IMR-90 (cell line): ENCODE measurements at regions not wholly inside any gene's neighbourhood (a gene's known extent, or its start where the extent isn't known, plus 50 kb on each side); places are given as distances from the start of the nearest gene placed in this dataset.

ENCODE experiments used
- ATAC-seq: fragments of 200-7000 bp; cut with Tn5 transposase; 2 replicates; pipeline ENCODE4 v1.9.1; 2020; ENCODE audit warnings: low read depth, mild to moderate bottlenecking, moderate library complexity
- BruUV-seq: library from RNA; stranded (reverse); fragments of 400-500 nt; replicated peaks from 2 replicates; lab custom pipeline; 2021; lab: Mats Ljungman, UMichigan
- CTCF ChIA-PET: fragments of 300-600 bp; formaldehyde crosslinking; extraction: SDS; loops from one replicate; lab custom pipeline; 2021; ENCODE audit warnings: antibody characterized with exemption; lab: Yijun Ruan, JAX
- POLR2A ChIA-PET: fragments of 300-600 bp; sonication (Branson Sonifier 250); formaldehyde crosslinking; loops from one replicate; lab custom pipeline; 2022; ENCODE audit warnings: antibody characterized with exemption; ENCODE audit not compliant: unreplicated experiment; lab: Charles Lee
- DNase-seq: peaks from one replicate; pipeline ENCODE4 v3.0.0; 2013
- H2AFZ ChIP-seq: replicated peaks from 2 replicates; pipeline ENCODE3; 2013; ENCODE audit warnings: low read length, mild to moderate bottlenecking; ENCODE audit not compliant: poor library complexity
- H2AK5ac ChIP-seq: 2 replicates; pipeline ENCODE4 v1.6.1; 2013; ENCODE audit warnings: low read depth, low read length, inconsistent platforms
- H2AK9ac ChIP-seq: replicated peaks from 2 replicates; pipeline ENCODE3; 2013; ENCODE audit warnings: mild to moderate bottlenecking, low read depth, low read length, moderate library complexity; ENCODE audit not compliant: poor library complexity
- H2BK120ac ChIP-seq: 2 replicates; pipeline ENCODE4 v1.6.1; 2013; ENCODE audit warnings: low read depth, low read length, inconsistent platforms
- H2BK15ac ChIP-seq: 3 replicates; pipeline ENCODE4 v1.6.1; 2013; ENCODE audit warnings: low read depth, low read length, inconsistent platforms
- H2BK20ac ChIP-seq: 2 replicates; pipeline ENCODE4 v1.6.1; 2013; ENCODE audit warnings: low read depth, mild to moderate bottlenecking, inconsistent platforms, low read length, moderate library complexity
- H2BK5ac ChIP-seq: 2 replicates; pipeline ENCODE4 v1.6.1; 2013; ENCODE audit warnings: mild to moderate bottlenecking, low read depth, low read length, inconsistent platforms; ENCODE audit not compliant: poor library complexity, severe bottlenecking
- H3K14ac ChIP-seq: replicated peaks from 2 replicates; pipeline ENCODE4 v1.6.1; 2013; ENCODE audit warnings: low read depth, low read length, inconsistent platforms
- H3K18ac ChIP-seq: 2 replicates; pipeline ENCODE4 v1.6.1; 2013; ENCODE audit warnings: low read depth, low read length, control low read depth
- H3K23ac ChIP-seq: 2 replicates; pipeline ENCODE4 v1.6.1; 2013; ENCODE audit warnings: low read depth, low read length, inconsistent platforms
- H3K27ac ChIP-seq: 2 replicates; pipeline ENCODE4 v1.5.1; 2013; ENCODE audit warnings: mild to moderate bottlenecking, control low read depth, low read length; ENCODE audit not compliant: insufficient read depth
- H3K27me3 ChIP-seq: 2 replicates; pipeline ENCODE4 v1.6.1; 2013; ENCODE audit warnings: low read length; ENCODE audit not compliant: control insufficient read depth, insufficient read depth
- H3K36me3 ChIP-seq: 2 replicates; pipeline ENCODE4 v1.6.1; 2013; ENCODE audit warnings: low read length, mixed read lengths; ENCODE audit not compliant: control insufficient read depth, insufficient read depth
- H3K4ac ChIP-seq: 2 replicates; pipeline ENCODE4 v1.6.1; 2013; ENCODE audit warnings: low read depth, low read length, inconsistent platforms
- H3K4me1 ChIP-seq: 2 replicates; pipeline ENCODE4 v1.6.1; 2013; ENCODE audit warnings: low read length, mixed read lengths; ENCODE audit not compliant: control insufficient read depth, insufficient read depth
- H3K4me2 ChIP-seq: 2 replicates; pipeline ENCODE4 v1.6.1; 2013; ENCODE audit warnings: low read depth, mild to moderate bottlenecking, control low read depth, low read length, moderate library complexity
- H3K4me3 ChIP-seq: 2 replicates; pipeline ENCODE4 v1.5.1; 2013; ENCODE audit warnings: low read depth, mild to moderate bottlenecking, control low read depth, low read length, moderate library complexity; ENCODE audit not compliant: insufficient read depth
- H3K56ac ChIP-seq: 2 replicates; pipeline ENCODE4 v1.6.1; 2013; ENCODE audit warnings: low read length, inconsistent platforms; ENCODE audit not compliant: insufficient read depth; ENCODE audit errors: extremely low read depth
- H3K79me1 ChIP-seq, 2 experiments: 2 replicates each; pipeline ENCODE4 v1.6.1; 2013; ENCODE audit warnings: low read length in 2 of 2, inconsistent platforms in 1 of 2, low read depth in 1 of 2
- H3K9ac ChIP-seq: 2 replicates; pipeline ENCODE4 v1.6.1; 2013; ENCODE audit warnings: low read depth, low read length, control low read depth
- H3K9me1 ChIP-seq: 2 replicates; pipeline ENCODE4 v1.6.1; 2013; ENCODE audit warnings: low read length, inconsistent platforms; ENCODE audit not compliant: insufficient read depth
- H3K9me3 ChIP-seq: 2 replicates; pipeline ENCODE4 v1.6.1; 2013; ENCODE audit warnings: low read length; ENCODE audit not compliant: control insufficient read depth, insufficient read depth
- H4K20me1 ChIP-seq: 2 replicates; pipeline ENCODE4 v1.6.1; 2013; ENCODE audit warnings: low read length, inconsistent platforms; ENCODE audit not compliant: insufficient read depth
- H4K5ac ChIP-seq: 2 replicates; pipeline ENCODE4 v1.6.1; 2013; ENCODE audit warnings: mild to moderate bottlenecking, low read depth, low read length, control low read depth
- H4K8ac ChIP-seq, 2 experiments: 2 replicates each; pipeline ENCODE4 v1.6.1; 2013; ENCODE audit warnings: low read depth in 2 of 2, low read length in 2 of 2, control low read depth in 1 of 2, inconsistent platforms in 1 of 2
- H4K91ac ChIP-seq: 2 replicates; pipeline ENCODE4 v1.6.1; 2013; ENCODE audit warnings: low read depth, low read length, inconsistent platforms; ENCODE audit not compliant: insufficient read depth
- BHLHE40 ChIP-seq: fragments of 150-350 bp; IDR thresholded peaks from 2 replicates; pipeline ENCODE4 v1.6.1; 2016; ENCODE audit warnings: mild to moderate bottlenecking, low read depth, low read length
- CHD1 ChIP-seq: IDR thresholded peaks from 2 replicates; pipeline ENCODE4 v1.6.1; 2012; ENCODE audit warnings: low read depth, low read length, improper control_type of control experiment
- FOS ChIP-seq: fragments of 150-350 bp; IDR thresholded peaks from 2 replicates; pipeline ENCODE4 v1.6.1; 2016; ENCODE audit warnings: low read depth, low read length
- MAFK ChIP-seq: IDR thresholded peaks from 2 replicates; pipeline ENCODE4 v1.6.1; 2012; ENCODE audit warnings: low read depth, low read length, improper control_type of control experiment
- MXI1 ChIP-seq: IDR thresholded peaks from 2 replicates; pipeline ENCODE4 v1.6.1; 2012; ENCODE audit warnings: low read depth, mild to moderate bottlenecking, low read length, moderate library complexity, borderline replicate concordance
- NFE2L2 ChIP-seq: fragments of 150-350 bp; IDR thresholded peaks from 2 replicates; pipeline ENCODE4 v1.6.1; 2016; ENCODE audit warnings: low read depth, mild to moderate bottlenecking, low read length
- POLR2A ChIP-seq: IDR thresholded peaks from 2 replicates; pipeline ENCODE4 v1.6.1; 2012; ENCODE audit warnings: mild to moderate bottlenecking, low read depth, low read length
- RAD21 ChIP-seq: IDR thresholded peaks from 2 replicates; pipeline ENCODE4 v1.6.1; 2012; ENCODE audit warnings: low read length, improper control_type of control experiment
- RFX5 ChIP-seq: IDR thresholded peaks from 2 replicates; pipeline ENCODE4 v1.8.0; 2012; ENCODE audit warnings: low read depth, mild to moderate bottlenecking, low read length, moderate library complexity
- WGBS, 2 experiments: methylation state at CpG; one replicate each; pipeline versions ENCODE4 v1.1.5 to v1.1.7; 2013; ENCODE audit warnings: missing lambda C conversion rate in 2 of 2; ENCODE audit not compliant: insufficient read length in 1 of 2; ENCODE audit errors: extremely low coverage in 2 of 2; 5-methylcytosine and 5-hydroxymethylcytosine counted together
- dilution Hi-C: fragments of 300-500 bp; cut with HindIII; formaldehyde crosslinking; loops from one replicate; pipeline ENCODE4 v1.14.3; 2018; ENCODE audit warnings: low sequenced_read_pairs; ENCODE audit not compliant: unreplicated experiment
- in situ Hi-C: fragments of 300-500 bp; cut with MboI; formaldehyde crosslinking; loops from 3 replicates; pipeline ENCODE4 v1.14.3; 2019; ENCODE audit warnings: low sequenced_read_pairs, inconsistent platforms, mixed read lengths
- intact Hi-C: fragments of 100-400 bp; cut with micrococcal nuclease; formaldehyde crosslinking; loops from 2 replicates; pipeline ENCODE4 v1.10.0; 2022
- TF ChIP-seq, protein P1 (sequence below): fragments of 150-350 bp; IDR thresholded peaks from 2 replicates; pipeline ENCODE4 v1.6.1; 2016; ENCODE audit warnings: low read depth, mild to moderate bottlenecking, low read length, moderate library complexity, borderline replicate concordance
- TF ChIP-seq, protein P2 (sequence below): conservative IDR thresholded peaks from 2 replicates; pipeline ENCODE4 v1.5.1; 2012; ENCODE audit warnings: mild to moderate bottlenecking, low read depth, low read length, improper control_type of control experiment

DNA sequence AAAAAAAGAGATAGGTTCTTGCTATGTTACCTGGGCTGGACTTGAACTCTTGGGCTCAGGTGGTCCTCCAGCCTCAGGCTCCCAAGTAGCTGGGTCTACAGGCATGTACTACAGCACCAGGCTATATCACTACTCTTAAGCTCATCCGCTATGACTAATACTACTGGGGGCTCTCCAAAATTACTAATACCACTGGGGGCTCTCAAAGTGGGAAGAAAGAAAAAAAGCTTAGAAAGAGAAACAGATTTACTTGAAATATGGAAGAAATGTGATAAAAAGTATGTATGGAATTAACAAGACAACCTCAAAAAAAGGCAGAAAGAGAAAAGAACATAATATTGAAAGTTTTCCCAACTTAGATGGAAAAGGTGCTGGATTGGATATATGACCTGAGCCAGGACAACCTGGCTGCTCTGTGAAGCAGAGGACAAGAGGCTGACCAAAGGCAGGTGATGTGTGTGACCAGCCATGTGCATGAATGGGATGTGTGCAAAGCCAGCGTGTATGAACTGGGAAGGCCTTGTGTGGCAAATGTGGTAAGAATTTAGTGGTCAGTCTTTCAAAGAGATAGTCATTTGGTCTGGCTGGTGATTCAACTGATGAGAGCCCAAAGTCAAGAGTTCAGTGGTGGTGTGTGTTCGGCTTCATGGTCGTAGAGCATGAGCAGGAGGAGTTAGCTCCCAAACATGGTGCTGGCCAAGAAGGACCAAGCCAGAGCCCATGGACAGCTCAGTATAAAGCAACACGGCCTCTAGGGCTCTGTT lies 232.4 kb upstream of the KLF14 start:
- Histone ChIP-seq H2BK120ac (peak overlapping the region; percentile 63), H3K9me3 (no peaks in the 10 kb centered on the region), H3K27ac (peak overlapping the region; percentile 60; the same call in 1 of the 2 replicates), H3K79me1 (peaks cover 16 to 59% of the 10 kb centered on the region in 2 experiments), H3K4me3 (no peak overlapping the region), H3K9ac (no peak overlapping the region), H4K20me1 (no peaks in the 10 kb centered on the region; the same call in 1 of the 2 replicates), H2AK5ac (peak overlapping the region; percentile 99), H3K18ac (peak overlapping the region; percentile 31; the same call in 1 of the 2 replicates), H2BK20ac (peak overlapping the region; percentile 82), H3K14ac (peak overlapping the region; percentile 95), H2BK15ac (peak overlapping the region; percentile 92; the same call in 1 of the 3 replicates), H2BK5ac (peak overlapping the region; percentile 83), H4K91ac (peak overlapping the region; percentile 85), H3K56ac (no peak overlapping the region), H3K23ac (peak overlapping the region; percentile 87), H3K9me1 (peaks cover 10% of the 10 kb centered on the region), H3K4ac (peak overlapping the region; percentile 90), H3K4me2 (no peak overlapping the region), H2AFZ (peak overlapping the region; percentile 68), H3K36me3 (peaks cover 4% of the 10 kb centered on the region; the same call in 1 of the 2 replicates), H3K4me1 (peaks cover 16% of the 10 kb centered on the region), H4K5ac (no peak overlapping the region), H2AK9ac (peak overlapping the region; percentile 60), H3K27me3 (no peaks in the 10 kb centered on the region), H4K8ac (peak overlapping the region in 1 of 2 experiments; percentile 20; a peak in 2 of 4 replicates)
- dilution Hi-C loops (no loop called here), intact Hi-C loops (loop anchor here (2.0 kb wide), 1 partner anchor 28 kb away; no protein-coding TSS in a partner anchor), in situ Hi-C loops (no loop called here)
- ChIA-PET CTCF (no interaction called here), POLR2A (interaction anchor here (0.6 kb wide), 1 partner anchor 76 kb away, joined by 3 read pairs; no protein-coding TSS in a partner anchor)
- WGBS, 2 experiments, result 80% methylated on average over 1 of the region's 5 CpGs; no CpG with 5 or more reads in 1 of the 2 experiments
- DNase-seq (peak; percentile 85), ATAC-seq (peak; percentile 66)
- TF ChIP-seq NFE2L2, result no peak
- no peak; the same call in 1 of the 2 replicates for TF ChIP-seq BHLHE40
- TF ChIP-seq, protein P1, sequence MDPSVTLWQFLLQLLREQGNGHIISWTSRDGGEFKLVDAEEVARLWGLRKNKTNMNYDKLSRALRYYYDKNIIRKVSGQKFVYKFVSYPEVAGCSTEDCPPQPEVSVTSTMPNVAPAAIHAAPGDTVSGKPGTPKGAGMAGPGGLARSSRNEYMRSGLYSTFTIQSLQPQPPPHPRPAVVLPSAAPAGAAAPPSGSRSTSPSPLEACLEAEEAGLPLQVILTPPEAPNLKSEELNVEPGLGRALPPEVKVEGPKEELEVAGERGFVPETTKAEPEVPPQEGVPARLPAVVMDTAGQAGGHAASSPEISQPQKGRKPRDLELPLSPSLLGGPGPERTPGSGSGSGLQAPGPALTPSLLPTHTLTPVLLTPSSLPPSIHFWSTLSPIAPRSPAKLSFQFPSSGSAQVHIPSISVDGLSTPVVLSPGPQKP, result no peak
- TF ChIP-seq CHD1, result no peak
- TF ChIP-seq RAD21, result no peak
- TF ChIP-seq, protein P2, sequence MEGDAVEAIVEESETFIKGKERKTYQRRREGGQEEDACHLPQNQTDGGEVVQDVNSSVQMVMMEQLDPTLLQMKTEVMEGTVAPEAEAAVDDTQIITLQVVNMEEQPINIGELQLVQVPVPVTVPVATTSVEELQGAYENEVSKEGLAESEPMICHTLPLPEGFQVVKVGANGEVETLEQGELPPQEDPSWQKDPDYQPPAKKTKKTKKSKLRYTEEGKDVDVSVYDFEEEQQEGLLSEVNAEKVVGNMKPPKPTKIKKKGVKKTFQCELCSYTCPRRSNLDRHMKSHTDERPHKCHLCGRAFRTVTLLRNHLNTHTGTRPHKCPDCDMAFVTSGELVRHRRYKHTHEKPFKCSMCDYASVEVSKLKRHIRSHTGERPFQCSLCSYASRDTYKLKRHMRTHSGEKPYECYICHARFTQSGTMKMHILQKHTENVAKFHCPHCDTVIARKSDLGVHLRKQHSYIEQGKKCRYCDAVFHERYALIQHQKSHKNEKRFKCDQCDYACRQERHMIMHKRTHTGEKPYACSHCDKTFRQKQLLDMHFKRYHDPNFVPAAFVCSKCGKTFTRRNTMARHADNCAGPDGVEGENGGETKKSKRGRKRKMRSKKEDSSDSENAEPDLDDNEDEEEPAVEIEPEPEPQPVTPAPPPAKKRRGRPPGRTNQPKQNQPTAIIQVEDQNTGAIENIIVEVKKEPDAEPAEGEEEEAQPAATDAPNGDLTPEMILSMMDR, result no peak
- no peak for TF ChIP-seq MAFK
- no peak for TF ChIP-seq RFX5
- no peak for TF ChIP-seq MXI1
- no peak for TF ChIP-seq FOS
- TF ChIP-seq POLR2A, result no peak
- BruUV-seq, result no TSS peak
